ENCODE measurements at regions not wholly inside any gene's neighbourhood (a gene's known extent, or its start where the extent isn't known, plus 50 kb on each side); places are given as distances from the start of the nearest gene placed in this dataset.

GRCh38 chr7:13105209-13105608 is 417.8 kb downstream of the ARL4A start:
- H3K9ac ChIP-seq (ENCODE audit: low read length), result no peak overlapping the region
- H3K4me2 ChIP-seq (ENCODE audit: low read length), result no peak overlapping the region
- ATAC-seq (no peak), DNase-seq (ENCODE audit: low read depth, low spot score) (no peak)
- no peak for TF ChIP-seq SRF (IDR thresholded peaks at IDR 0.05; ENCODE audit: low read depth)
- no peak for TF ChIP-seq RAD21 (IDR thresholded peaks at IDR 0.05; ENCODE audit: low read depth)
- TF ChIP-seq TCF7L2 (IDR thresholded peaks at IDR 0.05; ENCODE audit: borderline replicate concordance, extremely low read depth, insufficient read depth, insufficient read length), result no peak
- no peak for TF ChIP-seq FOSL1 (IDR thresholded peaks at IDR 0.05; ENCODE audit: low read depth)
- no peak for TF ChIP-seq CBX3 (IDR thresholded peaks at IDR 0.05; ENCODE audit: low read depth)
- TF ChIP-seq REST (IDR thresholded peaks at IDR 0.05; ENCODE audit: low read depth), result no peak
- no peak for TF ChIP-seq EZH2 (IDR thresholded peaks at IDR 0.05)
- TF ChIP-seq POLR2A (IDR thresholded peaks at IDR 0.05; ENCODE audit: borderline replicate concordance, extremely low read depth, insufficient read depth, insufficient read length), result no peak
- TF ChIP-seq EGR1 (IDR thresholded peaks at IDR 0.05; ENCODE audit: low read depth), result no peak
- no peak for TF ChIP-seq ZBTB33 (IDR thresholded peaks at IDR 0.05; ENCODE audit: extremely low read depth, insufficient replicate concordance, low read length)
- no peak for TF ChIP-seq ZNF274 (IDR thresholded peaks at IDR 0.05; ENCODE audit: low read depth, low read length)
- no peak for TF ChIP-seq EZH2phosphoT487 (IDR thresholded peaks at IDR 0.05; ENCODE audit: borderline replicate concordance)
- TF ChIP-seq YY1 (IDR thresholded peaks at IDR 0.05; ENCODE audit: extremely low read depth, insufficient replicate concordance, low read depth, low read length), result no peak
- no peak for TF ChIP-seq CEBPB (IDR thresholded peaks at IDR 0.05; ENCODE audit: low read depth)
- TF ChIP-seq POLR2AphosphoS5 (IDR thresholded peaks at IDR 0.05; ENCODE audit: low read depth, low read length), result no peak
- TF ChIP-seq ZFX (IDR thresholded peaks at IDR 0.05), result no peak
- TF ChIP-seq MAX (IDR thresholded peaks at IDR 0.05), result no peak
- no peak for TF ChIP-seq CTCF (IDR thresholded peaks at IDR 0.05 in 2 of 3, conservative IDR thresholded peaks at IDR 0.05 in 1 of 3; ENCODE audit: borderline replicate concordance in 1 of 3, insufficient read depth in 1 of 3, low read depth in 2 of 3, low read length in 2 of 3)
- no peaks in the 10 kb centered on the region for H3K27me3 ChIP-seq (ENCODE audit: insufficient read depth, low read length)
- no peak overlapping the region for H3K4me3 ChIP-seq (replicated peaks in 1 of 2; ENCODE audit: low read depth in 1 of 2, low read length in 2 of 2)
- no TSS peak for BruUV-seq (replicated peaks)
- H3K9me2 ChIP-seq (ENCODE audit: insufficient read depth), result no peaks in the 10 kb centered on the region
- ChIA-PET CTCF (no interaction called here), POLR2A (no interaction called here), RAD21 (ENCODE audit: low non-redundant PET in 1 of 2, low total read pairs in 2 of 2, uncharacterized antibody in 2 of 2, unreplicated experiment in 2 of 2) (no interaction called here)
- H2AFZ ChIP-seq (ENCODE audit: low read depth, low read length, poor library complexity, severe bottlenecking), result no peak overlapping the region
- H3K79me2 ChIP-seq (ENCODE audit: insufficient read depth, low read length), result no peaks in the 10 kb centered on the region
- H3K9me3 ChIP-seq (ENCODE audit: control insufficient read depth in 1 of 2, insufficient read depth in 1 of 2, low read depth in 1 of 2, low read length in 2 of 2), result no peaks in the 10 kb centered on the region
- intact Hi-C loops (cut with micrococcal nuclease), result no loop called here
- no peaks in the 10 kb centered on the region for H4K20me1 ChIP-seq (ENCODE audit: insufficient read depth)
- H3K4me1 ChIP-seq (ENCODE audit: control insufficient read depth in 1 of 2, insufficient read depth in 2 of 2, low read length in 2 of 2), result no peaks in the 10 kb centered on the region
- no peaks in the 10 kb centered on the region for H3K36me3 ChIP-seq (ENCODE audit: control insufficient read depth in 1 of 2, insufficient read depth in 2 of 2, low read length in 2 of 2)
- no peak overlapping the region for H3K27ac ChIP-seq (ENCODE audit: low read depth, low read length)

Measured in HCT116 (cell line).